GM06990 (cell line): ENCODE measurements at regions not wholly inside any gene's neighbourhood (a gene's known extent, or its start where the extent isn't known, plus 50 kb on each side); places are given as distances from the start of the nearest gene placed in this dataset.

Experiments
- DNase-seq: peaks from one replicate; pipeline ENCODE4 v3.0.0-alpha.2; 2011; ENCODE audit not compliant: insufficient read length; ENCODE audit errors: extremely low read depth
- H3K27me3 ChIP-seq: replicated peaks from 2 replicates; pipeline ENCODE4 v1.6.0; 2011; ENCODE audit warnings: low read length; ENCODE audit not compliant: control insufficient read depth, insufficient read depth
- H3K36me3 ChIP-seq: 2 replicates; pipeline ENCODE4 v1.5.1; 2011; ENCODE audit warnings: low read length; ENCODE audit not compliant: control insufficient read depth, insufficient read depth
- H3K4me3 ChIP-seq: replicated peaks from 2 replicates; pipeline ENCODE4 v1.5.1; 2011; ENCODE audit warnings: low read depth, mild to moderate bottlenecking, control low read depth, low read length
- CTCF ChIP-seq: IDR thresholded peaks from 2 replicates; pipeline ENCODE4 v1.5.1; 2011; ENCODE audit warnings: low read length, control low read depth, mild to moderate bottlenecking, inconsistent platforms; ENCODE audit not compliant: insufficient read depth, poor library complexity, severe bottlenecking

GRCh38 chr11:119921571-119921970 lies 192.6 kb upstream of the NECTIN1 start:
- no peaks in the 10 kb centered on the region for H3K36me3 ChIP-seq

GRCh38 chr11:119920666-119921387 lies 191.8 kb upstream of the NECTIN1 start:
- TF ChIP-seq CTCF: no peak
- Histone ChIP-seq H3K27me3 (peaks cover 2% of the 10 kb centered on the region), H3K36me3 (no peaks in the 10 kb centered on the region), H3K4me3 (no peak overlapping the region)
- no peak for DNase-seq

More at GRCh38 chr11:119921571-119921970, 192.6 kb upstream of the NECTIN1 start:
- no peak for TF ChIP-seq CTCF
- no peak for DNase-seq
- no peak overlapping the region for H3K4me3 ChIP-seq
- H3K27me3 ChIP-seq: peaks cover 3% of the 10 kb centered on the region

GRCh38 chr11:119919656-119920055 lies 190.7 kb upstream of the NECTIN1 start:
- no peak for DNase-seq
- Histone ChIP-seq H3K36me3 (no peaks in the 10 kb centered on the region), H3K27me3 (peaks cover 2% of the 10 kb centered on the region), H3K4me3 (no peak overlapping the region)
- TF ChIP-seq CTCF: no peak

- no peak for DNase-seq
- no peak for TF ChIP-seq CTCF
- Histone ChIP-seq H3K4me3 (no peak overlapping the region), H3K27me3 (peaks cover 2% of the 10 kb centered on the region), H3K36me3 (no peaks in the 10 kb centered on the region)
Observed at GRCh38 chr11:119918347-119918746, 189.3 kb upstream of the NECTIN1 start.

GRCh38 chr11:119916568-119916967 lies 187.6 kb upstream of the NECTIN1 start:
- no peak overlapping the region for H3K4me3 ChIP-seq
- H3K27me3 ChIP-seq: peaks cover 2% of the 10 kb centered on the region
- DNase-seq: no peak
- TF ChIP-seq CTCF: no peak
- H3K36me3 ChIP-seq: no peaks in the 10 kb centered on the region
